ENCODE measurements at regions not wholly inside any gene's neighbourhood (a gene's known extent, or its start where the extent isn't known, plus 50 kb on each side); places are given as distances from the start of the nearest gene placed in this dataset.

DNA sequence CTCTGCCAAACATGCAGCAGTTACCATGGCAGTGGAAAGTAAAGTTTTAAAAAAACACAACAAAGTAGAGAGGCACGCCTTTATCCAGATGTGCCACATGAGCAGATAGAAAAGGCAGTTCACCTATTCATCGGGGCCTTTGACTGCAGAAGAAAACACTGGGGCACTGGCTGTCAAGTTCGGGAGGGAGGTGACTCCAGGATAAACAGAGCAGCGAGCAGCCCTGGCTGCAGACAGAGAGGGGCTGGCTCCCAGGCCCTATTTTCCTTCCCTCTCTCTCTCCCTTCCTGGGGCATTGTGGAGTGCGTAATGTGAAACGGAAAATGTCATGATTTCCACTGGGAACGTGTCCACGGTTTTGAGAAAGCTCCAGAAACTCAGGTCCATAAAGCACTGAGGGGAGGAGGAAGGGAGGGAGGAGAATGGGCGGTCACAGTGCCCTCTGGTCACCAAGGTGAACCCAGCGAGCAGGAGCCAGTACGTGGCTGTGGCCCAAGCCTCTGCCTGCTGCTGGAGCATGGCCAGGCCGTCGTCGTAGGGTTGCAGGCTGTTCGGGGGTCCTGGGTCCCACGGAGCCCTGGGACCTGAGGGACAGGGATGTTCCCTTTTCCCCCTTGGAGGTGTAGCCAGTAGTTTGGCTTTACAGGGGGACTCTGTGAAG is 114.7 kb upstream of the IRF2BP2 start (continued):
- no peak for TF ChIP-seq ZNF416 (tag by site-specific recombination; IDR thresholded peaks at IDR 0.05)
- TF ChIP-seq ZNF292 (tag by site-specific recombination; IDR thresholded peaks at IDR 0.05; ENCODE audit: borderline replicate concordance, low read depth) = no peak
- TF ChIP-seq ATF2 (tag by site-specific recombination; IDR thresholded peaks at IDR 0.05; ENCODE audit: low read depth) = no peak
- TF ChIP-seq ZNF169 (tag by site-specific recombination; IDR thresholded peaks at IDR 0.05) = no peak
- TF ChIP-seq, protein P1, sequence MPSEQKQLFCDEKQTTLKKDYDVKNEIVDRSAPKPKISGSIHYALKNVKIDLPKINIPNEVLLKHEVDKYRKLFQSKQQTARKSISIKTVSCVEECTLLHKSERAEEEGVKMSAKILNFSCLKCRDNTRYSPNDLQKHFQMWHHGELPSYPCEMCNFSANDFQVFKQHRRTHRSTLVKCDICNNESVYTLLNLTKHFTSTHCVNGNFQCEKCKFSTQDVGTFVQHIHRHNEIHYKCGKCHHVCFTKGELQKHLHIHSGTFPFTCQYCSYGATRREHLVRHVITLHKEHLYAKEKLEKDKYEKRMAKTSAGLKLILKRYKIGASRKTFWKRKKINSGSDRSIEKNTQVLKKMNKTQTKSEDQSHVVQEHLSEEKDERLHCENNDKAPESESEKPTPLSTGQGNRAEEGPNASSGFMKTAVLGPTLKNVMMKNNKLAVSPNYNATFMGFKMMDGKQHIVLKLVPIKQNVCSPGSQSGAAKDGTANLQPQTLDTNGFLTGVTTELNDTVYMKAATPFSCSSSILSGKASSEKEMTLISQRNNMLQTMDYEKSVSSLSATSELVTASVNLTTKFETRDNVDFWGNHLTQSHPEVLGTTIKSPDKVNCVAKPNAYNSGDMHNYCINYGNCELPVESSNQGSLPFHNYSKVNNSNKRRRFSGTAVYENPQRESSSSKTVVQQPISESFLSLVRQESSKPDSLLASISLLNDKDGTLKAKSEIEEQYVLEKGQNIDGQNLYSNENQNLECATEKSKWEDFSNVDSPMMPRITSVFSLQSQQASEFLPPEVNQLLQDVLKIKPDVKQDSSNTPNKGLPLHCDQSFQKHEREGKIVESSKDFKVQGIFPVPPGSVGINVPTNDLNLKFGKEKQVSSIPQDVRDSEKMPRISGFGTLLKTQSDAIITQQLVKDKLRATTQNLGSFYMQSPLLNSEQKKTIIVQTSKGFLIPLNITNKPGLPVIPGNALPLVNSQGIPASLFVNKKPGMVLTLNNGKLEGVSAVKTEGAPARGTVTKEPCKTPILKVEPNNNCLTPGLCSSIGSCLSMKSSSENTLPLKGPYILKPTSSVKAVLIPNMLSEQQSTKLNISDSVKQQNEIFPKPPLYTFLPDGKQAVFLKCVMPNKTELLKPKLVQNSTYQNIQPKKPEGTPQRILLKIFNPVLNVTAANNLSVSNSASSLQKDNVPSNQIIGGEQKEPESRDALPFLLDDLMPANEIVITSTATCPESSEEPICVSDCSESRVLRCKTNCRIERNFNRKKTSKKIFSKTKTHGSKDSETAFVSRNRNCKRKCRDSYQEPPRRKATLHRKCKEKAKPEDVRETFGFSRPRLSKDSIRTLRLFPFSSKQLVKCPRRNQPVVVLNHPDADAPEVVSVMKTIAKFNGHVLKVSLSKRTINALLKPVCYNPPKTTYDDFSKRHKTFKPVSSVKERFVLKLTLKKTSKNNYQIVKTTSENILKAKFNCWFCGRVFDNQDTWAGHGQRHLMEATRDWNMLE (tag by site-specific recombination; conservative IDR thresholded peaks at IDR 0.05; ENCODE audit: low read depth) = no peak
- TF ChIP-seq ZNF394 (tag by site-specific recombination; IDR thresholded peaks at IDR 0.05; ENCODE audit: borderline replicate concordance) = no peak
- TF ChIP-seq, protein P2, sequence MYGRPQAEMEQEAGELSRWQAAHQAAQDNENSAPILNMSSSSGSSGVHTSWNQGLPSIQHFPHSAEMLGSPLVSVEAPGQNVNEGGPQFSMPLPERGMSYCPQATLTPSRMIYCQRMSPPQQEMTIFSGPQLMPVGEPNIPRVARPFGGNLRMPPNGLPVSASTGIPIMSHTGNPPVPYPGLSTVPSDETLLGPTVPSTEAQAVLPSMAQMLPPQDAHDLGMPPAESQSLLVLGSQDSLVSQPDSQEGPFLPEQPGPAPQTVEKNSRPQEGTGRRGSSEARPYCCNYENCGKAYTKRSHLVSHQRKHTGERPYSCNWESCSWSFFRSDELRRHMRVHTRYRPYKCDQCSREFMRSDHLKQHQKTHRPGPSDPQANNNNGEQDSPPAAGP (tag by site-specific recombination; IDR thresholded peaks at IDR 0.05) = no peak; the same call in 1 of the 2 replicates
- no peak for TF ChIP-seq ZNF544 (tag by site-specific recombination; IDR thresholded peaks at IDR 0.05)
- TF ChIP-seq, protein P3, sequence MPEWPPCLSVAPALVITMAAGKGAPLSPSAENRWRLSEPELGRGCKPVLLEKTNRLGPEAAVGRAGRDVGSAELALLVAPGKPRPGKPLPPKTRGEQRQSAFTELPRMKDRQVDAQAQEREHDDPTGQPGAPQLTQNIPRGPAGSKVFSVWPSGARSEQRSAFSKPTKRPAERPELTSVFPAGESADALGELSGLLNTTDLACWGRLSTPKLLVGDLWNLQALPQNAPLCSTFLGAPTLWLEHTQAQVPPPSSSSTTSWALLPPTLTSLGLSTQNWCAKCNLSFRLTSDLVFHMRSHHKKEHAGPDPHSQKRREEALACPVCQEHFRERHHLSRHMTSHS (tag by site-specific recombination; IDR thresholded peaks at IDR 0.05) = no peak
- peak; percentile 9; the same call in 1 of the 2 replicates for TF ChIP-seq ZSCAN30 (tag by site-specific recombination; IDR thresholded peaks at IDR 0.05)
- TF ChIP-seq ZNF596 (tag by site-specific recombination; IDR thresholded peaks at IDR 0.05) = peak; percentile 38
- TF ChIP-seq ZNF747 (tag by site-specific recombination; IDR thresholded peaks at IDR 0.05) = no peak
- TF ChIP-seq ZNF626 (tag by site-specific recombination; IDR thresholded peaks at IDR 0.05) = no peak
- TF ChIP-seq ZBTB17 (tag by site-specific recombination; IDR thresholded peaks at IDR 0.05) = peak; percentile 53; the same call in 1 of the 2 replicates

DNA sequence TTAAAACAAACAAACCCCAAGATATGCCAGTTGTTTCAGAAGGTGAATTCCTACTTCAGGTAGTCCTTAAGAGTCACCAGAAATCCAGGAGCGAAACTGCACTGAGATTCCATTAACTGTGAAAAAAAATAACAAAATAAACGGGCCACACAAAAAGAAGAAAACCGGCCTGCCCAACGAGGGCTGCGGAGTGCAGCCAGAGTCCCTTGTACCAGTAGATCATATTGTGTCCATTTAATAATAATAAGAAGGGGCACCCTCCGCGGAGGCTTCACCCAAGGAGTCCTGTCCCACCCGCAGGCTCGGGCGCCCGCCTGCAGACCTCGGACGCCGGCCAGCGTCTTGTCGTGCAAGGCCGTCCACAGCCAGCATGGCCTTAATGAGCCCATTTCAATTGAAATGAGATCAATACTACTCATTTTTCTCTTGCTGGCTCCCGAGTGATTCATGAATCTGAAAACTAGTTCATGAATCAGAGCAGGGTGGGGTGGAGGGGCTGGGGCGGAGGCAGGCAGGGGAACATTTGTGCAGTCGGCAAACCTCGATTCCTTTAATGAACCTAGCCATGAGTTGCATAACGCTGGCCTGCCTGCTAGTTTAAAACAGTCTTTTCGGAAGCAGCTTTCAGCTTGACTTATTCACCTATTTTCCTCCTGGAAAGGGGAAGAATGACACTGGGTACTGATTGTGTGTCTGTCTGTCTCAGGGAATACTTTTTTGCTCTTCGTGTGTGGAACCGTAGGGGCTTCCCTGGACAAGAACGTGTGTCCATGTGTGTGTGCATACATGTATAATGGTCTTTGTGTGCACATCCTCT is 113.1 kb upstream of the IRF2BP2 start:
- Histone ChIP-seq H3K9me3 (ENCODE audit: control insufficient read depth, insufficient read depth, low read depth, low read length) (no peaks in the 10 kb centered on the region), H3K36me3 (ENCODE audit: control insufficient read depth in 2 of 2, insufficient read depth in 1 of 2, low read length in 2 of 2) (no peaks in the 10 kb centered on the region), H3K4me3 (ENCODE audit: low read depth, low read length) (peak overlapping the region; percentile 1), H3K4me1 (ENCODE audit: control insufficient read depth, insufficient read depth, low read length) (peaks cover 46% of the 10 kb centered on the region), H3K27ac (ENCODE audit: extremely low read depth, low read depth, low read length) (peak overlapping the region; percentile 96)
- CTCF ChIA-PET = interaction anchor here (0.6 to 1.9 kb wide), 11 partner anchors 18 to 382 kb away, joined by 3 to 8 read pairs (median 4); no protein-coding TSS in a partner anchor
- POLR2A ChIA-PET = interaction anchor here (0.6 to 7.5 kb wide), 19 partner anchors 13 to 399 kb away, joined by 3 to 135 read pairs (median 6); partner anchors contain the start of gene IRF2BP2
- no peak for TF ChIP-seq ZNF558 (tag by site-specific recombination; IDR thresholded peaks at IDR 0.05)
- no peak for TF ChIP-seq EGR2 (tag by site-specific recombination; IDR thresholded peaks at IDR 0.05; ENCODE audit: low read depth)
- no peak for TF ChIP-seq ZBTB8A (tag by site-specific recombination; IDR thresholded peaks at IDR 0.05)
- no peak; the same call in 1 of the 2 replicates for TF ChIP-seq KLF1 (tag by site-specific recombination; IDR thresholded peaks at IDR 0.05)
- TF ChIP-seq, protein P4, sequence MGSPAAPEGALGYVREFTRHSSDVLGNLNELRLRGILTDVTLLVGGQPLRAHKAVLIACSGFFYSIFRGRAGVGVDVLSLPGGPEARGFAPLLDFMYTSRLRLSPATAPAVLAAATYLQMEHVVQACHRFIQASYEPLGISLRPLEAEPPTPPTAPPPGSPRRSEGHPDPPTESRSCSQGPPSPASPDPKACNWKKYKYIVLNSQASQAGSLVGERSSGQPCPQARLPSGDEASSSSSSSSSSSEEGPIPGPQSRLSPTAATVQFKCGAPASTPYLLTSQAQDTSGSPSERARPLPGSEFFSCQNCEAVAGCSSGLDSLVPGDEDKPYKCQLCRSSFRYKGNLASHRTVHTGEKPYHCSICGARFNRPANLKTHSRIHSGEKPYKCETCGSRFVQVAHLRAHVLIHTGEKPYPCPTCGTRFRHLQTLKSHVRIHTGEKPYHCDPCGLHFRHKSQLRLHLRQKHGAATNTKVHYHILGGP (tag by site-specific recombination; IDR thresholded peaks at IDR 0.05) = no peak; the same call in 1 of the 2 replicates
- TF ChIP-seq ZNF677 (tag by site-specific recombination; IDR thresholded peaks at IDR 0.05) = no peak
- no peak for TF ChIP-seq YY1 (tag by site-specific recombination; IDR thresholded peaks at IDR 0.05)
- peak; percentile 31; the same call in 1 of the 2 replicates for TF ChIP-seq ZNF155 (tag by site-specific recombination; IDR thresholded peaks at IDR 0.05)
- TF ChIP-seq MYNN (tag by site-specific recombination; IDR thresholded peaks at IDR 0.05; ENCODE audit: borderline replicate concordance) = no peak; the same call in 1 of the 2 replicates
- TF ChIP-seq ZNF19 (tag by site-specific recombination; IDR thresholded peaks at IDR 0.05; ENCODE audit: low read depth) = no peak
- TF ChIP-seq SETDB1 (IDR thresholded peaks at IDR 0.05; ENCODE audit: insufficient read length, low read length) = no peak
- TF ChIP-seq ZNF791 (tag by site-specific recombination; IDR thresholded peaks at IDR 0.05) = no peak; the same call in 1 of the 2 replicates

Measured in HEK293 (cell line).